ENCODE measurements at regions not wholly inside any gene's neighbourhood (a gene's known extent, or its start where the extent isn't known, plus 50 kb on each side); places are given as distances from the start of the nearest gene placed in this dataset.

GRCh38 chrX:33465137-33465536 lies 253.8 kb upstream of the DMD start:
- no peak for DNase-seq

- no peak for DNase-seq
These were observed 245.8 kb upstream of the DMD start for GRCh38 chrX:33457102-33457501.

GRCh38 chrX:33447285-33447684 lies 235.9 kb upstream of the DMD start:
- no peak for DNase-seq

GRCh38 chrX:33434256-33435092 lies 223.1 kb upstream of the DMD start:
- DNase-seq, result peak; percentile 46

- DNase-seq, result no peak
These were observed 205.0 kb upstream of the DMD start for GRCh38 chrX:33416273-33416805.

GRCh38 chrX:33415459-33415858 lies 204.1 kb upstream of the DMD start:
- no peak for DNase-seq

- DNase-seq, result no peak
These were observed 174.2 kb upstream of the DMD start for GRCh38 chrX:33385546-33385945.

GRCh38 chrX:33379839-33380238 lies 168.5 kb upstream of the DMD start:
- DNase-seq, result no peak

GRCh38 chrX:33357606-33358005 lies 146.3 kb upstream of the DMD start:
- DNase-seq, result no peak

GRCh38 chrX:33339219-33339618 lies 127.9 kb upstream of the DMD start:
- no peak for DNase-seq

GRCh38 chrX:33336783-33337182 lies 125.4 kb upstream of the DMD start:
- DNase-seq, result no peak

- DNase-seq, result no peak
These were observed 121.9 kb upstream of the DMD start for GRCh38 chrX:33333271-33333670.

- no peak for DNase-seq
These were observed 119.4 kb upstream of the DMD start for GRCh38 chrX:33330798-33331197.

- no peak for DNase-seq
These were observed 112.8 kb upstream of the DMD start for GRCh38 chrX:33324099-33324498.

- DNase-seq, result no peak
These were observed 96.6 kb upstream of the DMD start for GRCh38 chrX:33307911-33308354.

GRCh38 chrX:33298622-33299021 lies 87.3 kb upstream of the DMD start:
- DNase-seq, result no peak

GRCh38 chrX:33285550-33285949 lies 74.2 kb upstream of the DMD start:
- DNase-seq, result no peak

GRCh38 chrX:33277046-33277445 lies 65.7 kb upstream of the DMD start:
- no peak for DNase-seq

- DNase-seq, result no peak
These were observed 62.2 kb upstream of the DMD start for GRCh38 chrX:33273535-33273934.

GRCh38 chrX:33272986-33273385 lies 61.6 kb upstream of the DMD start:
- no peak for DNase-seq
